ENCODE measurements at regions not wholly inside any gene's neighbourhood (a gene's known extent, or its start where the extent isn't known, plus 50 kb on each side); places are given as distances from the start of the nearest gene placed in this dataset.
"Not testable (repeated sequence)": the region's sequence is repeated elsewhere in the genome, so short reads cannot be mapped to it uniquely, and the experiment has no call there.

- no peak for DNase-seq (ENCODE audit: low read depth)
Observed at GRCh38 chr3:157920822-157921700, 185.2 kb downstream of the SHOX2 start.

GRCh38 chr3:157919319-157919887, 186.8 kb downstream of the SHOX2 start:
- DNase-seq (ENCODE audit: low read depth) = no peak

- DNase-seq (ENCODE audit: low read depth) = no peak
Observed at GRCh38 chr3:157918402-157918801, 187.8 kb downstream of the SHOX2 start.

- no peak for DNase-seq (ENCODE audit: low read depth)
Observed at GRCh38 chr3:157916672-157917071, 189.5 kb downstream of the SHOX2 start.

GRCh38 chr3:157914882-157915281, 191.3 kb downstream of the SHOX2 start:
- DNase-seq (ENCODE audit: low read depth) = no peak

GRCh38 chr3:157913741-157914150, 192.5 kb downstream of the SHOX2 start:
- peak; percentile 71 for DNase-seq (ENCODE audit: low read depth)

GRCh38 chr3:157912514-157913451, 193.4 kb downstream of the SHOX2 start:
- DNase-seq (ENCODE audit: low read depth) = peak; percentile 42

- DNase-seq (ENCODE audit: low read depth) = no peak
Observed at GRCh38 chr3:157906627-157907026, 199.6 kb downstream of the SHOX2 start.

- DNase-seq (ENCODE audit: low read depth) = no peak
Observed at GRCh38 chr3:157905885-157906284, 200.3 kb downstream of the SHOX2 start.

- DNase-seq (ENCODE audit: low read depth) = not testable (repeated sequence)
Observed at GRCh38 chr3:157902680-157903079, 203.5 kb downstream of the SHOX2 start.

- no peak for DNase-seq (ENCODE audit: low read depth)
Observed at GRCh38 chr3:157888040-157888439, 218.2 kb downstream of the SHOX2 start.

- no peak for DNase-seq (ENCODE audit: low read depth)
Observed at GRCh38 chr3:157876556-157876955, 229.7 kb downstream of the SHOX2 start.

GRCh38 chr3:157872902-157873301, 233.3 kb downstream of the SHOX2 start:
- peak; percentile 49 for DNase-seq (ENCODE audit: low read depth)

GRCh38 chr3:157871838-157872460, 234.3 kb downstream of the SHOX2 start:
- DNase-seq (ENCODE audit: low read depth) = no peak

- DNase-seq (ENCODE audit: low read depth) = no peak
Observed at GRCh38 chr3:157871248-157871647, 235.0 kb downstream of the SHOX2 start.

GRCh38 chr3:157868946-157869345, 237.3 kb downstream of the SHOX2 start:
- DNase-seq (ENCODE audit: low read depth) = peak; percentile 33

GRCh38 chr3:157868196-157868595, 238.0 kb downstream of the SHOX2 start:
- DNase-seq (ENCODE audit: low read depth) = peak; percentile 85

GRCh38 chr3:157865352-157866000, 240.7 kb downstream of the SHOX2 start:
- no peak for DNase-seq (ENCODE audit: low read depth)

- DNase-seq (ENCODE audit: low read depth) = no peak
Observed at GRCh38 chr3:157861076-157861765, 245.0 kb downstream of the SHOX2 start.

- no peak for DNase-seq (ENCODE audit: low read depth)
Observed at GRCh38 chr3:157859541-157859940, 246.7 kb downstream of the SHOX2 start.

- no peak for DNase-seq (ENCODE audit: low read depth)
Observed at GRCh38 chr3:157858821-157859220, 247.4 kb downstream of the SHOX2 start.

All from fibroblast of the conjunctiva (primary cell).